Neural progenitor cell (in vitro differentiated cells): ENCODE measurements at regions not wholly inside any gene's neighbourhood (a gene's known extent, or its start where the extent isn't known, plus 50 kb on each side); places are given as distances from the start of the nearest gene placed in this dataset.
A peak's percentile ranks its signal among the peaks of the same experiment; 100 is the strongest.

Experiments used
- DNase-seq: peaks from one replicate; pipeline ENCODE4 v3.0.0-alpha.2; 2016; ENCODE audit warnings: low spot score
- H2AFZ ChIP-seq: fragments of 200-600 bp; sonication (generic); replicated peaks from 2 replicates; pipeline ENCODE4 v1.6.1; 2016; ENCODE audit warnings: antibody characterized with exemption
- H3F3A ChIP-seq: fragments of 200-600 bp; sonication (generic); 2 replicates; pipeline ENCODE4 v1.6.1; 2016; ENCODE audit warnings: antibody characterized with exemption, low read depth
- H3K27ac ChIP-seq: fragments of 200-600 bp; sonication (generic); 2 replicates; pipeline ENCODE4 v1.5.1; 2016; ENCODE audit warnings: mild to moderate bottlenecking
- H3K27me3 ChIP-seq: fragments of 200-600 bp; sonication (generic); 2 replicates; pipeline ENCODE4 v1.6.1; 2016; ENCODE audit warnings: mild to moderate bottlenecking, moderate library complexity
- H3K36me3 ChIP-seq: fragments of 200-600 bp; sonication (generic); 2 replicates; pipeline ENCODE4 v1.5.1; 2016
- H3K4me1 ChIP-seq: fragments of 200-600 bp; sonication (generic); 2 replicates; pipeline ENCODE4 v1.6.1; 2016; ENCODE audit warnings: mixed run types
- H3K4me2 ChIP-seq: fragments of 200-600 bp; sonication (generic); 2 replicates; pipeline ENCODE4 v1.6.1; 2016
- H3K4me3 ChIP-seq: fragments of 200-600 bp; sonication (generic); 2 replicates; pipeline ENCODE4 v1.5.1; 2016
- H3K79me2 ChIP-seq: fragments of 200-600 bp; sonication (generic); 2 replicates; pipeline ENCODE4 v1.6.1; 2016; ENCODE audit warnings: low read depth
- H3K9ac ChIP-seq: fragments of 200-600 bp; sonication (generic); 2 replicates; pipeline ENCODE4 v1.6.1; 2016
- H3K9me3 ChIP-seq: fragments of 200-600 bp; sonication (generic); 2 replicates; pipeline ENCODE4 v1.5.1; 2016; ENCODE audit warnings: low read depth
- H4K20me1 ChIP-seq: fragments of 200-600 bp; sonication (generic); 2 replicates; pipeline ENCODE4 v1.6.1; 2016; ENCODE audit warnings: low read depth
- H3K27ac Mint-ChIP-seq: 3 replicates; pipeline ENCODE4 v1.8.0; 2021; ENCODE audit warnings: mixed read lengths
- H3K27me3 Mint-ChIP-seq: 2 replicates; pipeline ENCODE4 v1.8.0; 2022; ENCODE audit warnings: low read depth, mild to moderate bottlenecking, inconsistent platforms, moderate library complexity, mixed read lengths; ENCODE audit not compliant: insufficient read depth
- H3K36me3 Mint-ChIP-seq: 3 replicates; pipeline ENCODE4 v1.8.0; 2021; ENCODE audit warnings: mixed read lengths
- H3K4me1 Mint-ChIP-seq: 3 replicates; pipeline ENCODE4 v1.8.0; 2021; ENCODE audit warnings: mixed read lengths
- H3K4me3 Mint-ChIP-seq: 3 replicates; pipeline ENCODE4 v1.8.0; 2021; ENCODE audit warnings: mild to moderate bottlenecking, moderate library complexity, mixed read lengths
- H3K9me3 Mint-ChIP-seq: 3 replicates; pipeline ENCODE4 v1.8.0; 2020; ENCODE audit warnings: mixed read lengths
- CTCF ChIP-seq: fragments of 200-600 bp; sonication (generic); IDR thresholded peaks from 2 replicates; pipeline ENCODE4 v1.5.1; 2017; ENCODE audit warnings: antibody characterized with exemption, mild to moderate bottlenecking
- EZH2 ChIP-seq: fragments of 200-600 bp; sonication (generic); IDR thresholded peaks from 2 replicates; pipeline ENCODE4 v1.6.1; 2017; ENCODE audit warnings: antibody characterized with exemption, mild to moderate bottlenecking, moderate library complexity
- EZH2phosphoT487 ChIP-seq: fragments of 200-600 bp; sonication (generic); IDR thresholded peaks from 2 replicates; pipeline ENCODE4 v1.6.1; 2017; ENCODE audit warnings: antibody characterized with exemption

GRCh38 chr6:22218410-22218809 lies 78.4 kb downstream of the PRL start:
- Mint-ChIP-seq H3K4me3 (no peak overlapping the region), H3K27ac (no peak overlapping the region), H3K36me3 (peaks cover 5% of the 10 kb centered on the region), H3K27me3 (no peaks in the 10 kb centered on the region), H3K4me1 (peaks cover 13% of the 10 kb centered on the region), H3K9me3 (peaks cover 3% of the 10 kb centered on the region)
- Histone ChIP-seq H3K27ac (no peak overlapping the region), H3K4me2 (no peak overlapping the region), H3K36me3 (no peaks in the 10 kb centered on the region), H3F3A (peaks cover 22% of the 10 kb centered on the region), H2AFZ (no peak overlapping the region), H3K27me3 (no peaks in the 10 kb centered on the region), H3K9ac (no peak overlapping the region), H4K20me1 (no peaks in the 10 kb centered on the region), H3K9me3 (no peaks in the 10 kb centered on the region), H3K4me1 (peaks cover 20% of the 10 kb centered on the region), H3K79me2 (peaks cover 23% of the 10 kb centered on the region), H3K4me3 (no peak overlapping the region)
- DNase-seq = no peak
- no peak for TF ChIP-seq EZH2phosphoT487
- TF ChIP-seq CTCF = no peak
- TF ChIP-seq EZH2 = no peak

GRCh38 chr6:22219925-22220324 lies 76.9 kb downstream of the PRL start:
- peaks cover 13% of the 10 kb centered on the region for H3K4me1 Mint-ChIP-seq
- H3K4me3 ChIP-seq = no peak overlapping the region
- TF ChIP-seq EZH2 (no peak), EZH2phosphoT487 (no peak), CTCF (no peak)
- no peaks in the 10 kb centered on the region for H3K9me3 ChIP-seq
- no peak overlapping the region for H3K9ac ChIP-seq
- H3K27me3 ChIP-seq = no peaks in the 10 kb centered on the region
- peaks cover 22% of the 10 kb centered on the region for H3K4me1 ChIP-seq
- H3K9me3 Mint-ChIP-seq = peaks cover 3% of the 10 kb centered on the region
- no peak overlapping the region for H3K27ac Mint-ChIP-seq
- H3K79me2 ChIP-seq = peaks cover 23% of the 10 kb centered on the region
- H3K36me3 Mint-ChIP-seq = peaks cover 4% of the 10 kb centered on the region
- no peak overlapping the region for H3K4me3 Mint-ChIP-seq
- H3K27me3 Mint-ChIP-seq = no peaks in the 10 kb centered on the region
- H3K27ac ChIP-seq = no peak overlapping the region
- no peaks in the 10 kb centered on the region for H3K36me3 ChIP-seq
- DNase-seq = no peak
- H3F3A ChIP-seq = peaks cover 25% of the 10 kb centered on the region
- no peaks in the 10 kb centered on the region for H4K20me1 ChIP-seq
- H3K4me2 ChIP-seq = no peak overlapping the region
- no peak overlapping the region for H2AFZ ChIP-seq

GRCh38 chr6:22221211-22221610 lies 75.6 kb downstream of the PRL start:
- TF ChIP-seq EZH2phosphoT487 = no peak
- TF ChIP-seq EZH2 = no peak
- no peak for TF ChIP-seq CTCF
- Histone ChIP-seq H3K4me3 (peak overlapping the region; percentile 36), H4K20me1 (no peaks in the 10 kb centered on the region), H3K9ac (no peak overlapping the region), H3K4me1 (peaks cover 22% of the 10 kb centered on the region), H3F3A (peaks cover 25% of the 10 kb centered on the region), H3K27me3 (no peaks in the 10 kb centered on the region), H3K36me3 (no peaks in the 10 kb centered on the region), H3K79me2 (peaks cover 23% of the 10 kb centered on the region), H3K27ac (no peak overlapping the region), H2AFZ (no peak overlapping the region), H3K4me2 (peak overlapping the region; percentile 72), H3K9me3 (no peaks in the 10 kb centered on the region)
- H3K36me3 Mint-ChIP-seq = peaks cover 4% of the 10 kb centered on the region
- no peak for DNase-seq
- no peaks in the 10 kb centered on the region for H3K27me3 Mint-ChIP-seq
- H3K4me3 Mint-ChIP-seq = no peak overlapping the region
- peaks cover 3% of the 10 kb centered on the region for H3K9me3 Mint-ChIP-seq
- peak overlapping the region; percentile 1 for H3K27ac Mint-ChIP-seq
- peaks cover 13% of the 10 kb centered on the region for H3K4me1 Mint-ChIP-seq
